ENCODE measurements at regions not wholly inside any gene's neighbourhood (a gene's known extent, or its start where the extent isn't known, plus 50 kb on each side); places are given as distances from the start of the nearest gene placed in this dataset.

DNA sequence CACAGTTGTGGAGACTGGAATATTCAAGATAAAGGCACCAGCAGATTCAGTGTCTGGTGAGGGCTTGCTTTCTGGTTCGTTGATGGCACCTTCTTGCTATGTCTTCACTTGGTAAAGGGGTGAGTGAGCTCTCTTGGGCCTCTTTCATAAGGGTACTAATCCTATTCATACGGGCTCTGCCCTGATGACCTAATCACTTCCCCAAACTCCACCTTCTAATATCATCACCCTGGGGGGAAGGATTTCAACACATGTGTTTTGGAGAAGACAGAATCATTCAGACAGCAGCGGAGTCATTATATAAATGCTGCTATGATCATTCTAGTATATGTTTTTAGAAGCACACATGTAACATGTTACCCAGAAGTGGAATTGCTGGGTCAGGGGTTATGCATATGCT lies 295.3 kb upstream of the CTSO start:
- H3K9me3 Mint-ChIP-seq = no peaks in the 10 kb centered on the region
- no peak for ATAC-seq (ENCODE audit: low read depth)
- no peaks in the 10 kb centered on the region for H3K4me1 Mint-ChIP-seq
- CTCF ChIA-PET = no interaction called here
- no peak for DNase-seq
- H3K4me3 Mint-ChIP-seq = no peak overlapping the region
- no peak overlapping the region for H3K27ac Mint-ChIP-seq
- intact Hi-C loops (cut with micrococcal nuclease) = no loop called here
- no peaks in the 10 kb centered on the region for H3K27me3 Mint-ChIP-seq
- no peaks in the 10 kb centered on the region for H3K36me3 Mint-ChIP-seq (ENCODE audit: low read depth)
- TF ChIP-seq, protein P1, sequence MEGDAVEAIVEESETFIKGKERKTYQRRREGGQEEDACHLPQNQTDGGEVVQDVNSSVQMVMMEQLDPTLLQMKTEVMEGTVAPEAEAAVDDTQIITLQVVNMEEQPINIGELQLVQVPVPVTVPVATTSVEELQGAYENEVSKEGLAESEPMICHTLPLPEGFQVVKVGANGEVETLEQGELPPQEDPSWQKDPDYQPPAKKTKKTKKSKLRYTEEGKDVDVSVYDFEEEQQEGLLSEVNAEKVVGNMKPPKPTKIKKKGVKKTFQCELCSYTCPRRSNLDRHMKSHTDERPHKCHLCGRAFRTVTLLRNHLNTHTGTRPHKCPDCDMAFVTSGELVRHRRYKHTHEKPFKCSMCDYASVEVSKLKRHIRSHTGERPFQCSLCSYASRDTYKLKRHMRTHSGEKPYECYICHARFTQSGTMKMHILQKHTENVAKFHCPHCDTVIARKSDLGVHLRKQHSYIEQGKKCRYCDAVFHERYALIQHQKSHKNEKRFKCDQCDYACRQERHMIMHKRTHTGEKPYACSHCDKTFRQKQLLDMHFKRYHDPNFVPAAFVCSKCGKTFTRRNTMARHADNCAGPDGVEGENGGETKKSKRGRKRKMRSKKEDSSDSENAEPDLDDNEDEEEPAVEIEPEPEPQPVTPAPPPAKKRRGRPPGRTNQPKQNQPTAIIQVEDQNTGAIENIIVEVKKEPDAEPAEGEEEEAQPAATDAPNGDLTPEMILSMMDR (IDR thresholded peaks at IDR 0.05) = no peak
- POLR2A ChIA-PET = no interaction called here

DNA sequence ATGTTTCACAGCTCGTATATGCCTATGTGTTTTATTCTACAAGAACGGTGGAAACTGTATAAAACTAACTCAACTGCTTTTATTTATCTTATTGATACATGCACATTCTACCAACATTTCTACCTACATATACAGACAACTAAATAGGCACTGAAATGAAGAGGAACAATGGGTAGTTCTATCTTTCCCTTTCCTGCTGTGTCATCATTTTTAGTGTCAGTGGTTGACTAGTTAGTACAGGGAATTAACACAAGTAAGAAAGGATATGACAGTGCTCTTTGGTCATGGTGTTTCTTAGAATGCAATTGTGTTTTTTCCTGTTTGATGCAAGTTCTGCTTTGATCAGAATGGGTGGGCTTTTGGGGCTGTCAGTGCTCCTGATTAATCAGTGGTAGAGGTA lies 293.8 kb upstream of the CTSO start:
- Mint-ChIP-seq H3K4me3 (no peak overlapping the region), H3K27me3 (no peaks in the 10 kb centered on the region), H3K36me3 (ENCODE audit: low read depth) (no peaks in the 10 kb centered on the region), H3K4me1 (no peaks in the 10 kb centered on the region), H3K27ac (no peak overlapping the region), H3K9me3 (no peaks in the 10 kb centered on the region)
- CTCF ChIA-PET = no interaction called here
- ATAC-seq (ENCODE audit: low read depth) (no peak), DNase-seq (no peak)
- TF ChIP-seq, protein P1 (IDR thresholded peaks at IDR 0.05) = no peak
- POLR2A ChIA-PET = no interaction called here
- intact Hi-C loops (cut with micrococcal nuclease) = no loop called here

DNA sequence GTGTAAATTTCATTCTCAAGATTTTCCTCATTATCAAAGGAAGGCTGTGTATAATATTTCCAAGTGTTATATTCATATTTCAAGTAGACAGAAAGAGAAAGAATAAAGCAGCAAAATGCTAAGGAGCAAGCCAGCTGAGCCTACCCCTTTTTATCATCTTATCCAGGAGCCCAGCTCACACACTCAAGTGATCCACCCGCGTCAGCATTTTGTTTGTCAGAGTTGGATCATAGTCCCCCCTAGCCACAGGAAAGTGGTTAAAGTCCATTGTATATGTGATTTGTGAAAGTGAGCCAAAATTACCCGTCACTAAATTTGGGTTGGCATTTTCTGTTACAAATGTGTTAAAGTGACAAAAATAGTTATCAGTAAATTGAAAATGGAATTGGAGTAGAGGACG lies 289.3 kb upstream of the CTSO start:
- Mint-ChIP-seq H3K4me3 (no peak overlapping the region), H3K36me3 (ENCODE audit: low read depth) (no peaks in the 10 kb centered on the region), H3K27me3 (no peaks in the 10 kb centered on the region), H3K4me1 (no peaks in the 10 kb centered on the region), H3K9me3 (no peaks in the 10 kb centered on the region), H3K27ac (no peak overlapping the region)
- ATAC-seq (ENCODE audit: low read depth) (no peak), DNase-seq (no peak)
- ChIA-PET CTCF (no interaction called here), POLR2A (no interaction called here)
- TF ChIP-seq, protein P1 (IDR thresholded peaks at IDR 0.05) = no peak
- intact Hi-C loops (cut with micrococcal nuclease) = no loop called here

DNA sequence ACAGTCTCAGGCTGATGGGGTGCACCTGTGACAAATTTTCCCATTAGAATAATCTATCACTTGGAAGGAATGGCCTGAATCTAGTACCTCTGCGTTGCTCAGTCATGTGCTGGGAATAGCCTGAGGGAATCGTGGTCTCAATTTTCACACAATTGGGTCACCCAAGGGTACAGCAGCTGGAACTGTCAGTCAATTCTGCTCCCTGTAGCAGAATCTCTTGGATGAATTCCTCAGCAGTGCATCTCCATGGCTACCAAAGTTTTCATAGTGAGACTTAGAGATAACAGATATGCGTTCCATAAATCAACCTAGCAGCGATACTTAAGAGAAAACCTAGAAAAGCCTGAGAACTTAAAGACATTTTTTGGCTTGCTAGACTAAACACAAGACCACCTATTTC lies 288.7 kb upstream of the CTSO start:
- no peak for DNase-seq
- POLR2A ChIA-PET = no interaction called here
- Mint-ChIP-seq H3K4me3 (no peak overlapping the region), H3K27ac (no peak overlapping the region), H3K36me3 (ENCODE audit: low read depth) (no peaks in the 10 kb centered on the region), H3K27me3 (no peaks in the 10 kb centered on the region), H3K9me3 (no peaks in the 10 kb centered on the region), H3K4me1 (no peaks in the 10 kb centered on the region)
- intact Hi-C loops (cut with micrococcal nuclease) = no loop called here
- CTCF ChIA-PET = no interaction called here
- TF ChIP-seq, protein P1 (IDR thresholded peaks at IDR 0.05) = no peak
- ATAC-seq (ENCODE audit: low read depth) = no peak

DNA sequence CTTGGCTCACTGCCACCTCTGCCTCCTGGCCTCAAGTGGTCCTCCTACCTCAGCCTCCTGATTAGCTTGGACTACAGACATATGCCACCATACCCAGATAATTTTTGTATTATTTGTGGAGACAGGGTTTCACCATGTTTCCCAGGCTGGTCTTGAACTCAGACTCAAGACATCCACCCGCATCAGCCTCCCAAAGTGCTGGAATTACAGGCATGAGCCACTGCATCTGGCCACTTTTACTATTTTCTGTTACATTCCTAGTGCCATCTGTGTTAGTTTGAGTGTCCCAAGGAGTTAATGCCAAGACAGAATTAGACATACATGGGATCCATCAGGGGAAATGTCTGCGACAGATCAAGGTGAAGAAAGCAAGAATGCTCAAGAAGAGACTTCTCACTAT lies 288.2 kb upstream of the CTSO start:
- Mint-ChIP-seq H3K27ac (no peak overlapping the region), H3K36me3 (ENCODE audit: low read depth) (no peaks in the 10 kb centered on the region), H3K4me3 (no peak overlapping the region), H3K4me1 (no peaks in the 10 kb centered on the region), H3K27me3 (no peaks in the 10 kb centered on the region), H3K9me3 (peaks cover 2% of the 10 kb centered on the region)
- ChIA-PET CTCF (no interaction called here), POLR2A (no interaction called here)
- intact Hi-C loops (cut with micrococcal nuclease) = no loop called here
- DNase-seq = no peak
- ATAC-seq (ENCODE audit: low read depth) = no peak
- TF ChIP-seq, protein P1 (IDR thresholded peaks at IDR 0.05) = no peak

Measured in activated B cell treated with CpG ODN at 0.5 μM for 24 hours (primary cell).